ENCODE measurements at regions not wholly inside any gene's neighbourhood (a gene's known extent, or its start where the extent isn't known, plus 50 kb on each side); places are given as distances from the start of the nearest gene placed in this dataset.

DNA sequence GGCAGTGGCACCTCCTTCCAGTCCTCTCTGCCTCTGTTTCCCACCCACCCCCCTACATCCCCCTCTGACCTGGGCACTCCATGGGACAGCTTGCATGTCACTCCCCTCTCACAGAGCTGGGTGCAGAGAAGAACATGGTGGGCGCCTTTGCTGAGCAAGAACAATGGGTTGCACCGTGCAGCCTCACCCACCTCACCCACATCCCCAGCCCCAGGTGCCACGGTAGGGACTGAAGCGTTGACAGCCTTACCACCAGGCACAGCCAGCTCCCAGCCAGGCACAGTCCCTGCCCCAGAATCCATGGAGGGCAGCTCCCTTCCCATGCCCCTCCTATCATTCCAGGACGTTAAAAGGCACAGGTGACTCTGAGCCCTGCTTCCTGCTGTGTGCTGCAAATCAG is 93.1 kb upstream of the VSTM2B start:
- no peak for DNase-seq

DNA sequence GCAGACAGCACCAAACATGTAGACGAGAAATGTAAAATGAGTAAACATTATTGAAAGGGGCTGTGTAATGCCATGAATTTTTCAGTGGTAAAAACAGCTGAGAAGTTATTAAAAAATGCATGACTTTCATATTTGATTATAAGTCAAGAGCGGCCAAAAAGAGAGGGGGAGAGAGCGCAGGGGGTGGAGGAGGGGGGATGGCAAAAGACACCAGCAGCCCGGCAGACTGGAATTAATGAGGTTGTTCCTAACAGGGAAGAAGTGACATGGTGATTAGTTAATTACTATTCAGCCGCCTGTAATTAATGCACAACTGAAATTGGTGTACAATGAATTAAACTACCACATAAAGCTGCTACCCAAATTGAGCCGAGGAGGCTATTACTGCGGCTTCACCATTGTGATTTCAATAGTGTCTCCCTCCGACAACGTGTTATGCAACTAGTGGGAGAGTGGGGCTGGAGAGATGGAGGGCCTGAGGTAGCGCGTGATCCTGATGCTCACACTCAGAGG is 89.1 kb upstream of the VSTM2B start:
- no peak for DNase-seq

DNA sequence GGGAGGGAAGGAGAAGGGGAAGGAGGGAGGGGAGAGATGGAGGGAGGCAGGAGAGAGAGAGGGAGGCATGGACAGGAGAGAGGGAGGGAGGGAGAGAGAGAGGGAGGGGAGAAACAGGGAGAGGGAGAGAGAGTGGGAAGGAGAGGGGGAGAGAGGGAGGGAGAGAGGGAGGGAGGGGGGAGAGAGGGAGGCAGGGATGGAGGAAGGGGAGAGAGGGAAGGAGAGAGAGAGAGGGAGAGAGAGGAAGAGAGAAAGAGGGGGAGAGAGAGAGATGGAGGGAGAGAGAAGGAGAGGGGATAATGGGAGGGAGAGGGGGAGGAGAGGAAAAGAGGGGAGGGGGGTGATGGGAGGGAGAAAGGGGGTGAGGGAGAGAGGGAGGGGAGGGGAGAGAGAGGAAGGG is 86.8 kb upstream of the VSTM2B start:
- no peak for DNase-seq

DNA sequence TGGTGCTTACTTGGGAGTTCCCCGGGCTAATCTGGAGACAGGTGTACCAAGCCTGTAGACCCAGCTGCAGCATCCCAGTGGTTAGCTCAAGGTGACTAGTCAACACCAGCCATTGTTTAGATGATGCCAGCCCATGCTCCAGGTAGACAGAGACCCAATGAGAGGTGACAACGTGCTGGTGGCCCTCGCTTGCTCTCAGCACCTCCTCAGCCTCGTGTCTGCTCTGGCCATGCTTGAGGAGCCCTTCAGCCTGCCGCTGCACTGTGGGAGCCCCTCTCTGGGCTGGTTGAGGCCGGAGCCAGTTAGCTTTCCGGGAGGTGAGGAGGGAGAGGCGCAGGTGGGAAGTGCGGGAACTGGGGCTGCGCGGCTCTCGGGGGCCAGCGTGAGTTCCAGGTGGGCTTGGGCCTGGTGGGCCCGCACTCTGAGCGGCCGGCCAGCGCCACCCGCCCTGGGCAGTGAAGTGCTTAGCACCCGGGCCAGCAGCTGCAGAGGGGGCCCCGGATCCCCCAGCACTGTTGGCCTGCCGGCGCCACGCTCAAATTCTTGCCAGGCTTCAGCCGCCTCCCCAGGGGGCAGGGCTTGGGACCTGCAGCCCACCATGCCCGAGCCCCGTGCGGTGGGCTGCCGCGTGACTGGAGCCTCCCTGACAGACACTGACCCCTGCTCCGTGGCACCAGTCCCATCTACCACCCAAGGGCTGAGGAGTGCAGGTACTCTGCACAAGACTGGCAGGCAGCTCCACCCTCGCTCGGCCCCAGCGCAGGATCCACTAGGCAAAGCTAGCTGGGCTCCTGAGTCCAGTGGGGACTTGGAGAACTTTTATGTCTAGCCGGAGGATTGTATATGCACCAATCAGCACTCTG is 85.9 kb upstream of the VSTM2B start:
- DNase-seq = no peak

DNA sequence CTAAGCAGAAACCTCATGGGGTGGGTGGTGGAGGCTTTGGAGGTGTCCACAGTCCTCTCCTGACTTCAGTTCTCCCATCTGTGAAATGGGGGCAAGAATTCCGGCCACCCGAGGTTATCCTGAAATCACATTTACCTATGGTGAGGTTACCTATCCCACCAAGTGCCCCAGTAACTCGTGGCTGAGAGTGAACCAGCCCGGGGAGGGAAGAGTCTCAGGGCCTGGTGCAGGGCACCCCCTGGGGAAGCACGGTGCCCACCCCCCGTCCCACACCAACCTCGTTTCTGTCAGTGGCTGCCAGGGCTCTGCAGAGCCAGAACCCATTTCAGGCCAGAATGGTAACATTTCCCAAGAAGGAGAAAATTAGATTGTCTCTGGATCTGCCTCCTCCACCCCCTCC is 83.7 kb upstream of the VSTM2B start:
- no peak for DNase-seq

DNA sequence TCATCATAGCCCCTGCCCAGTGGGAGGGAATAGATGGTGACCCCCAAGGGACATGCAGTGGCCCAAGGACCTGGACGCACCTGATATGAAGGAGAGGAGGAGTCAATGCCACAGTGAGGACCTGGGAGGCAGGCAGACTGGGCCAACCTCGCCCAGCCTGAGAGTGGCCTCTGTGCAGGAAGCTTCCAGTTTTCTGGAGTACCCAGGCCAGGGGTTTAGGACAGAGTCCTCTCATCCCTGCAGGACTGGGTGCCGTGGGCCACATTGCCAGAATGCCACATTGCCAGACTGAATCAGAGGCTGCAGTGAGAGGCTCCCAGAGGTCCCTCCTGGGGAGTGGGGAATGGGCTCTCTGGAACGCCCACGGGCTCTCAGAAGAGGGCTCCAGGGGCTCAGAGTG is 82.9 kb upstream of the VSTM2B start:
- DNase-seq = no peak

DNA sequence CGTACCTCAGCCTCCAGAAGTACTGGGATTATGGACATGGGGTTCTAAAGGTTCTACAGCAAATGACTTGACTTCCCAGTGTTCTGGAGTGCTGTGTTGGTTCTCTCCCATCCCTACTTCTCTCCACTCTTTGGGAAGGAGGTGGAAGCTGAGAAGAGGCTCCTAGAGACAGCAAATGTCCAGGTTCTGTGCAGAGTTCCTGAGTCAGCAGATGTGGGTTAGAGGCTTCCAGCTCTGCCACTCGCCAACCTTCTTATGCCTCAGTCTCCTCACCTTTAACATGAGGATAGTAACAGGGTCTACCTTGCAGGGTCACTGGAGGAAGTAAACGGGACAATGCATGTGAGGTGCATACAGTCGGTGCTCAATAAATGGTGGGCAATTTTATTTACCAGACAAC is 80.5 kb upstream of the VSTM2B start:
- no peak for DNase-seq

DNA sequence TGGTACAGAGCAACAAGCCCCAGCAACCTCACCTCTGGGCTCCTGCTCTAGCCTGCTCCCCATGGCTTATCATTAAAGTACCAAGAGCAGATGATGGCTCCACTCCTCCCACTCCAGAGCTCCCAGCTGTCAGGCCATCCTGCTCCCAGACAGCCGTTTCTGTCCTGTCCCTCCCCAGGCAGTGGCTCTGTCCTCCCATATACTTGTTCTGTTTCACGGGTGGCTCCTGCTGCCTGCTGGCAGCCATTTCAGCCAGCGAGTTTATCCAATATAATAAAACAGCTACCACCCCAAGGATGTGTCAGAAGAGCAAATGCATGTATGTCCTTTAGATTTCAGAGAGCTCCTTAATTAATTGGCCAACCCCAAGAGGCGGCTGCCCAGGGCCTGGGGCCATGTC is 79.4 kb upstream of the VSTM2B start:
- DNase-seq = no peak

DNA sequence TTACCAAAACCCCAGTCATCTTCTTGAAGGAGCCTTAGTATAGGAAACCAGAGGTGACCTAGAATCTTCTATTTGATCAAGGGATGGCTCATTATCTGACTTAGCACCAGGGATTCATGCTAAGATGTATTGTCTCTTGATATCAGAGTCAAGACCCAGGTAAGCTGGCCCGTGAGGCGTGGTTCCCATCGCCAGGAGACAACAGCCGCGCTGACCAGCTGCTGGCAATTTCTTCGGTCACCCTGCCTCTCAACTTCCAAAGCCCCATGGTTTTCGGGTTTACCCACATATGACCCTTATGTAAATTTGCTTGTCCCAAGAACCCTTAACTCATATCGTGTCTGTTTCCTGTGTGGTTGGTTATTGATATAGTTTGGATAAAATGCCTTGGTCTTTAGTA is 77.7 kb upstream of the VSTM2B start:
- no peak for DNase-seq

DNA sequence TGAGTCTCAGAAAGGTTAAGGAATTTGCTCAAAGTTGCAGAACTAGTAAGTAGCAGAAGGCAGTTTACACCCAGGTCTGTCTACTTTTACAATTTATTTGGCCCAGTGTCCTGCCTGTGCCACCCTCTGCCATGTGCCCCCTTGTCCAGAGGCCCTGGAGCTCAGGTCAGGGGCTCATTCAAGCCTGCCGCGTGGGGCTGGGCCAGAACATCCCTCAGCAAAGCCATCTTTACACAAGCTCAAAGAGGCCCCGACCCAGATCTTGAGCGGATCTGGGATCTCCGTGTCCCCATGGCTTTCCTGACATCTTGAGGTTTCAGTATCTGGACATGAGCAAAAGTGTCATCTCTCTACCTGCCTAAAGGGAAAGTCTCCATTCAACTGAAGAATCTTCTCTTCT is 76.4 kb upstream of the VSTM2B start:
- no peak for DNase-seq

DNA sequence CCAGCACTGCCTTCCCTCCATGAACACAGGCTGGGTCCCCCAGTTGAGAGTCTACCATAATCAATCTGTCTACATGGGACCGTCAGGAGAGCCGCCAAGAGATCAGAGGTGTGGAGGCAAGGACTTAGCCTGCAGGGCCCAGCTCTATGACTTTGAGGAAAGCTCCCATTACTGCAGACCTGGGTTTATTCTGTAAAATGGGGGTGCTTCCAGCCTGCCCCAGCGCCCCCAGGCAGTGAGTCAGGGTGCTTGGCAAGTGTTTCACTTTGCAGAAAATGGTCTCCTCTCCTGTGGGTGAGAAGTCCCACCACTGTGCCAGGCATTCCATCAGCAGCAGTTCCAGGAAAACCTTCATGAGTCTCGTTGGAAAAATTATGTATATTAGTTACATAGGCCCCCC is 75.5 kb upstream of the VSTM2B start:
- no peak for DNase-seq

DNA sequence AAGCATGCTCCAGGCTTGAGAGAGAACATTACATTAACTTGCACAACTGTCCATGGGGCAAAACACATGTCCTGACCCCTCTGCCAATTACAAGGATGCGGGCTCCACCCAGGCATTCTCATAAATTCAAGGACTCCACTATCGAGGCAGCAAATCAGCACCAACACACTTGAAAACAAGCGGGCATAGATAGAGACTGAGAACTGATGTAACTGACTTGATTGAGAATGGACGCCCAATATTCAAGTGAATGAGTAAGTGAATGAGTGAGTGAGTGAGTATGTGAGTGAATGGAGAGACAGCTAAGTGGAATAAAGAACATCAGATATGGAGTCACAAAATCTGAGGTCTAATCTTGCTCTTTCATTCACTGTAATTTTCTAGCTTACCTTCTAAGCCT is 75.0 kb upstream of the VSTM2B start:
- no peak for DNase-seq

DNA sequence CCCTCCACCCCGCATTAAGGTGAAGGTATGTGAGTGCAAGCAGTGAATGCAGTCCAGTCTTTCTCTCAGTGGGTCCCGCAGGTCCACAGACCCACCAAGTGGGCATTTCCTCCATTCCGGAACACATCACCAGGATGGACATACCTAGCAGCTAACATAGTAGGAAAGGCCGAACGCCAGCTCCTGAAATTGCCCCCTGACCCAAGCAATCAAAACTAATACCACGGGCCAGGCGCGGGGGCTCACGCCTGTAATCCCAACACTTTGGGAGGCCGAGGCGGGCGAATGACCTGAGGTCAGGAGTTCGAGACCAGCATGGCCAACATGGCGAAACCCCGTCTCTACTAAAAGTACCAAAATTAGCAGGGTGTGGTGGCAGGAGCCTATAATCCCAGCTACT is 71.7 kb upstream of the VSTM2B start:
- no peak for DNase-seq

DNA sequence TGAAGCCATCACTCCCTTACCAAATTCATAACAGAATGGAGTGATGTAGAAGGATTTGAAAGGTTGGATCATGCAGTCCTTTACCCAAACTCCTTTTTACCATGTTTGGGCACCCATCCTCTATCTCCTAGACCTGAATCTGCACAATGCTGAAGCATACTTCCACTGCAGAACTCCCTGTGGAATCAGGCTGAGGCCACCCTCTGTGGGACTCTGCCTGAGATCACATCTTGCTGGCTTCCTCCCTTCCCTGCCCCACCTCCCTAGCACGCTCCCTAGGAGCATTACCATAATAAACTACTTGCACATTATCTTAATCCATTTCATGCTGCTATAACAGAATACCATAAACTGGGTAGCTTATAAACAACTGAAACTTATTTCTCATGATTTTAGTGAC is 68.4 kb upstream of the VSTM2B start:
- DNase-seq = no peak

DNA sequence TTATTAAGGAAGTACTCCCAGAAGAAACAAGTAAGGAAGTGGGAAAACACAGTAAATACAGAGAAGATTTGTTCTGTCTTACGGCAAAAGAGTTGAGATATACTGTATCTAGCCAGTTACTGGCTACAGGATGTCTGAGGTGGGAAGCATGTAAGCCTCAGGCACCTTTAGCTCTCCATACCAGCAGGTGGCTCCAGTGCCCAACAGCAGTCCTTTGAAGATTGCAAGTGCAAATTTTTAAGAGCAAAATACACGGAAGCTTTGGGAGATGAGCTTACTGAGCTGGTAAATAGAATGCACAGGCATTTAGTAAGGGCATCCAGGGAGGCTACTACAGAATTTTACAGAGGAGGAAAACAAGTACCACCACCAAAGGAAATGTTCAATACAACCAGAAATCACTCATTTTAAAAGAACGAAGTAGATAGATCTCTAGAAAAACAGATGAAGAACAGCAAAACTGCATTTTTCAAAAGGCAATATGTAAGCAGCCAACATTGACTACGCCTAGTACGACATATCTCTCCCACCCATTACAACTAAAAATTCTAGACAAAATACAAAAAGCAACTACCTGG is 57.9 kb upstream of the VSTM2B start:
- no peak for DNase-seq

DNA sequence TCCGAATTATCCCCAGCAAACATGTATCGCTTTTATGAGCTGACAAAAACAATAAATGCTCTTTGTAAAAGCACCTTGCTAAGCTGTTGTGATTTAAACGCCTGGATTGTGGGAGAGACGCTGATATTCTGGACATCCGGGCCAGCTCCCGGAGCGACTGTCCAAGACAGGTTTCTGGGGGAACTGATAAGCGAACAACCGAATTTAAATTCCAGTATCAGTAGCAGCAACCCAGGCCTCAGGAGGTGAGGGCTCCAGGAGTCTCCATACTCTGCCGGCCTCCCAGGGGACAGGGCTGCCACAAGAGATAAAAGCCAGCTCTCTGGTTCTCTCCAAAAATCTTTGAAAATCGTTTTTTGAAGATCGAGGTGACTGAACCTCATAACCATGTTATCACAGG is 50.3 kb upstream of the VSTM2B start:
- DNase-seq = no peak

Measured in stimulated activated naive CD4-positive, alpha-beta T cell treated with Interleukin-2 at 50 U/mL for 16 hours (primary cell).